ENCODE measurements at regions not wholly inside any gene's neighbourhood (a gene's known extent, or its start where the extent isn't known, plus 50 kb on each side); places are given as distances from the start of the nearest gene placed in this dataset.

- no peak for TF ChIP-seq CTCF (IDR thresholded peaks at IDR 0.05)
- no peak for TF ChIP-seq POLR2A (IDR thresholded peaks at IDR 0.05)
- no peak for TF ChIP-seq EP300 (IDR thresholded peaks at IDR 0.05)
Measured at GRCh38 chr11:82527081-82527584, 206.5 kb downstream of the FAM181B start.
